ENCODE measurements at regions not wholly inside any gene's neighbourhood (a gene's known extent, or its start where the extent isn't known, plus 50 kb on each side); places are given as distances from the start of the nearest gene placed in this dataset.
A peak's percentile ranks its signal among the peaks of the same experiment; 100 is the strongest.

- no peak for TF ChIP-seq ZBTB6 (tag by site-specific recombination; IDR thresholded peaks at IDR 0.05)
These were observed 150.0 kb downstream of the TOMM20 start (continued) for GRCh38 chr1:234978397-234979295.

- peaks cover 44% of the 10 kb centered on the region for H3K4me1 ChIP-seq (ENCODE audit: control insufficient read depth, insufficient read depth, low read length)
- no peaks in the 10 kb centered on the region for H3K9me3 ChIP-seq (ENCODE audit: control insufficient read depth, insufficient read depth, low read depth, low read length)
- CTCF ChIA-PET: interaction anchor here (0.5 to 3.3 kb wide), 9 partner anchors 17 to 854 kb away, joined by 3 to 25 read pairs (median 3); no protein-coding TSS in a partner anchor
- peak overlapping the region; percentile 56 for H3K27ac ChIP-seq (ENCODE audit: extremely low read depth, low read depth, low read length)
- H3K36me3 ChIP-seq (ENCODE audit: control insufficient read depth in 2 of 2, insufficient read depth in 1 of 2, low read length in 2 of 2): no peaks in the 10 kb centered on the region
- H3K4me3 ChIP-seq (ENCODE audit: low read depth, low read length): no peak overlapping the region
- POLR2A ChIA-PET: interaction anchor here (0.6 to 5.8 kb wide), 10 partner anchors 13 to 482 kb away, joined by 3 to 44 read pairs (median 4); partner anchors contain the start of gene IRF2BP2
- peak; percentile 61; the same call in 1 of the 2 replicates for TF ChIP-seq GLI2 (tag by site-specific recombination; IDR thresholded peaks at IDR 0.05; ENCODE audit: borderline replicate concordance, low read depth)
- peak; percentile 98 for TF ChIP-seq ZNF624 (tag by site-specific recombination; IDR thresholded peaks at IDR 0.05)
- TF ChIP-seq ZBTB11 (tag by site-specific recombination; conservative IDR thresholded peaks at IDR 0.05; ENCODE audit: low read depth): no peak
- TF ChIP-seq BCL11B (tag by site-specific recombination; IDR thresholded peaks at IDR 0.05; ENCODE audit: low read depth): no peak
- peak; percentile 48; the same call in 1 of the 2 replicates for TF ChIP-seq INSM2 (tag by site-specific recombination; IDR thresholded peaks at IDR 0.05)
- TF ChIP-seq ZSCAN23 (tag by site-specific recombination; IDR thresholded peaks at IDR 0.05): no peak
- peak; percentile 99 for TF ChIP-seq ZNF660 (tag by site-specific recombination; IDR thresholded peaks at IDR 0.05)
- TF ChIP-seq ZNF521 (tag by site-specific recombination; IDR thresholded peaks at IDR 0.05): 0 out of 2 replicates have a peak, but pooled peaks have one; percentile 23
- TF ChIP-seq ZSCAN18 (tag by site-specific recombination; IDR thresholded peaks at IDR 0.05): peak; percentile 72; the same call in 1 of the 2 replicates
- no peak for TF ChIP-seq ZNF138 (tag by site-specific recombination; IDR thresholded peaks at IDR 0.05; ENCODE audit: borderline replicate concordance)
- TF ChIP-seq ZNF544 (tag by site-specific recombination; IDR thresholded peaks at IDR 0.05): peak; percentile 98
- peak; percentile 89 for TF ChIP-seq ZNF37A (tag by site-specific recombination; IDR thresholded peaks at IDR 0.05)
- peak; percentile 80 for TF ChIP-seq ZNF692 (tag by site-specific recombination; IDR thresholded peaks at IDR 0.05)
- TF ChIP-seq ZNF473 (tag by site-specific recombination; IDR thresholded peaks at IDR 0.05): peak; percentile 94
- peak; percentile 91 for TF ChIP-seq ZNF132 (tag by site-specific recombination; IDR thresholded peaks at IDR 0.05; ENCODE audit: borderline replicate concordance)
- peak; percentile 44 for TF ChIP-seq ZFHX2 (tag by site-specific recombination; conservative IDR thresholded peaks at IDR 0.05)
- peak; percentile 64; the same call in 1 of the 2 replicates for TF ChIP-seq TSHZ1 (tag by site-specific recombination; IDR thresholded peaks at IDR 0.05; ENCODE audit: borderline replicate concordance)
- TF ChIP-seq ZNF558 (tag by site-specific recombination; IDR thresholded peaks at IDR 0.05): peak; percentile 40; the same call in 1 of the 2 replicates
- peak; percentile 94 for TF ChIP-seq ZNF174 (tag by site-specific recombination; IDR thresholded peaks at IDR 0.05)
- TF ChIP-seq ZNF404 (tag by site-specific recombination; IDR thresholded peaks at IDR 0.05): peak; percentile 19; the same call in 1 of the 2 replicates
These were observed 150.7 kb downstream of the TOMM20 start for GRCh38 chr1:234977875-234978396.

Measured in HEK293 (cell line).